Sigmoid colon (tissue), 6 donors: ENCODE measurements at regions not wholly inside any gene's neighbourhood (a gene's known extent, or its start where the extent isn't known, plus 50 kb on each side); places are given as distances from the start of the nearest gene placed in this dataset.

Source experiments
- DNase-seq: peaks from one replicate; pipeline ENCODE4 v3.0.0-alpha.2; 2019
- H3K27ac ChIP-seq, 4 donors: fragments of 200-600 bp; sonication (generic); one replicate each; pipeline ENCODE4 v1.5.1; 2016 to 2019; ENCODE audit warnings: mild to moderate bottlenecking in 1 of 4
- H3K27me3 ChIP-seq, 3 donors: fragments of 200-600 bp; sonication (generic); one replicate each; pipeline ENCODE4 v1.5.1; 2019; ENCODE audit warnings: mild to moderate bottlenecking in 1 of 3
- H3K36me3 ChIP-seq, 4 donors: fragments of 200-600 bp; sonication (generic); one replicate each; pipeline ENCODE4 v1.5.1; 2016 to 2019
- H3K4me1 ChIP-seq, 4 donors: fragments of 200-600 bp; sonication (generic); one replicate each; pipeline ENCODE4 v1.5.1; 2017 to 2019
- H3K4me3 ChIP-seq, 4 donors: fragments of 200-600 bp; sonication (generic); one replicate each; pipeline ENCODE4 v1.5.1; 2017 to 2019; ENCODE audit warnings: mild to moderate bottlenecking in 2 of 4, moderate library complexity in 1 of 4
- H3K9me3 ChIP-seq, 4 donors: fragments of 200-600 bp in 3 of 4; sonication (generic) in 3 of 4; one replicate each; pipeline versions ENCODE4 v1.5.1 to v1.6.1; 2013 to 2019
- EP300 ChIP-seq, 4 donors: sonication (generic); formaldehyde crosslinking; IDR thresholded peaks; one replicate each; pipeline ENCODE4 v1.6.1; 2017; ENCODE audit warnings: antibody characterized with exemption in 4 of 4
- POLR2A ChIP-seq, 2 donors: fragments of 450-650 bp; IDR thresholded peaks; one replicate each; pipeline ENCODE4 v1.6.1; 2016; ENCODE audit warnings: antibody characterized with exemption in 2 of 2, mild to moderate bottlenecking in 2 of 2, moderate library complexity in 2 of 2
- POLR2AphosphoS5 ChIP-seq, 4 donors: sonication (generic); formaldehyde crosslinking; IDR thresholded peaks; one replicate each; pipeline ENCODE4 v1.6.1; 2017; ENCODE audit warnings: antibody characterized with exemption in 4 of 4
- WGBS, 2 donors: extraction: QIAGEN DNeasy Blood & Tissue Kit; methylation state at CpG; one replicate each; pipeline ENCODE4 v1.1.7; 2013; 5-methylcytosine and 5-hydroxymethylcytosine counted together
- intact Hi-C: fragments of 100-400 bp; cut with DNase I; formaldehyde crosslinking; loops from one replicate; pipeline ENCODE4 v1.15.1; 2023
- TF ChIP-seq, protein P1 (sequence below), 4 experiments: fragments of 450-650 bp in 3 of 4; fragments of 200-600 bp in 1 of 4; IDR thresholded peaks; one replicate each; pipeline ENCODE4 v1.5.1; 2016 to 2019; ENCODE audit warnings: antibody characterized with exemption in 4 of 4, mild to moderate bottlenecking in 3 of 4, moderate library complexity in 2 of 4
- donor health status: healthy with polysubstance abuse.
- donor health status: healthy.

DNA sequence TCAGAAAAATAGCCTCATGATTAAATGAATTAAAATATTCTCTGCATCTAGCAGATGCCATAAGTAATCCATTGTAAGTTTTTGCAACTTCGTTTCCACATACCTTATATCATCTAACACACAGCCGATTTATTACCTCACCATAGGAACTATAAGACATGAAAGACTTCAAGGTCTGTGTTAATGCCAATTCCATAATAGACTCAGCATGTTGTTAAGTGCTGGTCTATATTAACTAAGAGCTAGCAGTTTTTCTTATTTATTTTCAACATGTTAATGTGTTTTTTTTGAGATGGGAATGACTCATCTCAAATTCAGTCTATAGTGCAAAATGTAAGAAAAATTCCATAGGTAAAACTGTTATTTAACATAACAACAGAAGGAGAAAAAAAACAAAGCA is 243.9 kb upstream of the GULP1 start:
- Histone ChIP-seq H3K9me3 (no peaks in the 10 kb centered on the region), H3K4me1 (no peaks in the 10 kb centered on the region), H3K27me3 (no peaks in the 10 kb centered on the region), H3K36me3 (no peaks in the 10 kb centered on the region), H3K4me3 (no peak overlapping the region), H3K27ac (no peak overlapping the region)
- WGBS, 2 donors: 65 to 79% methylated on average over 2 of the region's 2 CpGs
- TF ChIP-seq EP300 (IDR thresholded peaks at IDR 0.05) (no peak), POLR2AphosphoS5 (IDR thresholded peaks at IDR 0.05) (no peak), POLR2A (IDR thresholded peaks at IDR 0.05) (no peak)
- TF ChIP-seq, protein P1, sequence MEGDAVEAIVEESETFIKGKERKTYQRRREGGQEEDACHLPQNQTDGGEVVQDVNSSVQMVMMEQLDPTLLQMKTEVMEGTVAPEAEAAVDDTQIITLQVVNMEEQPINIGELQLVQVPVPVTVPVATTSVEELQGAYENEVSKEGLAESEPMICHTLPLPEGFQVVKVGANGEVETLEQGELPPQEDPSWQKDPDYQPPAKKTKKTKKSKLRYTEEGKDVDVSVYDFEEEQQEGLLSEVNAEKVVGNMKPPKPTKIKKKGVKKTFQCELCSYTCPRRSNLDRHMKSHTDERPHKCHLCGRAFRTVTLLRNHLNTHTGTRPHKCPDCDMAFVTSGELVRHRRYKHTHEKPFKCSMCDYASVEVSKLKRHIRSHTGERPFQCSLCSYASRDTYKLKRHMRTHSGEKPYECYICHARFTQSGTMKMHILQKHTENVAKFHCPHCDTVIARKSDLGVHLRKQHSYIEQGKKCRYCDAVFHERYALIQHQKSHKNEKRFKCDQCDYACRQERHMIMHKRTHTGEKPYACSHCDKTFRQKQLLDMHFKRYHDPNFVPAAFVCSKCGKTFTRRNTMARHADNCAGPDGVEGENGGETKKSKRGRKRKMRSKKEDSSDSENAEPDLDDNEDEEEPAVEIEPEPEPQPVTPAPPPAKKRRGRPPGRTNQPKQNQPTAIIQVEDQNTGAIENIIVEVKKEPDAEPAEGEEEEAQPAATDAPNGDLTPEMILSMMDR (IDR thresholded peaks at IDR 0.05): no peak
- intact Hi-C loops: no loop called here
- DNase-seq: no peak

- TF ChIP-seq EP300 (IDR thresholded peaks at IDR 0.05) (no peak), POLR2AphosphoS5 (IDR thresholded peaks at IDR 0.05) (no peak), POLR2A (IDR thresholded peaks at IDR 0.05) (no peak)
- TF ChIP-seq, protein P1 (IDR thresholded peaks at IDR 0.05): no peak
- H3K36me3 ChIP-seq: no peaks in the 10 kb centered on the region
- intact Hi-C loops: no loop called here
- H3K9me3 ChIP-seq: no peaks in the 10 kb centered on the region
- 25 to 67% methylated on average over 2 of the region's 2 CpGs for WGBS, 2 donors
- H3K27ac ChIP-seq: no peak overlapping the region
- H3K4me1 ChIP-seq: no peaks in the 10 kb centered on the region
- no peaks in the 10 kb centered on the region for H3K27me3 ChIP-seq
- DNase-seq: no peak
- H3K4me3 ChIP-seq: no peak overlapping the region
These were observed 240.9 kb upstream of the GULP1 start for GRCh38 chr2:188050726-188051125.

- H3K9me3 ChIP-seq: no peaks in the 10 kb centered on the region
- 97% methylated on average over 1 of the region's 1 CpG for WGBS, 2 donors
- H3K27me3 ChIP-seq: no peaks in the 10 kb centered on the region
- no peak overlapping the region for H3K27ac ChIP-seq
- no peak for DNase-seq
- H3K4me1 ChIP-seq: no peaks in the 10 kb centered on the region
- intact Hi-C loops: no loop called here
- no peak for TF ChIP-seq POLR2A (IDR thresholded peaks at IDR 0.05)
- TF ChIP-seq, protein P1 (IDR thresholded peaks at IDR 0.05): no peak
- no peak for TF ChIP-seq EP300 (IDR thresholded peaks at IDR 0.05)
- TF ChIP-seq POLR2AphosphoS5 (IDR thresholded peaks at IDR 0.05): no peak
- no peak overlapping the region for H3K4me3 ChIP-seq
- H3K36me3 ChIP-seq: no peaks in the 10 kb centered on the region
These were observed 240.0 kb upstream of the GULP1 start for GRCh38 chr2:188051706-188052105.

GRCh38 chr2:188065386-188065785 is 226.3 kb upstream of the GULP1 start:
- WGBS, 2 donors: 70 to 88% methylated on average over 6 of the region's 6 CpGs
- Histone ChIP-seq H3K9me3 (no peaks in the 10 kb centered on the region), H3K4me1 (no peaks in the 10 kb centered on the region), H3K27ac (no peak overlapping the region), H3K27me3 (no peaks in the 10 kb centered on the region), H3K36me3 (no peaks in the 10 kb centered on the region), H3K4me3 (no peak overlapping the region)
- no peak for DNase-seq
- TF ChIP-seq, protein P1 (IDR thresholded peaks at IDR 0.05): no peak
- TF ChIP-seq EP300 (IDR thresholded peaks at IDR 0.05): no peak
- no peak for TF ChIP-seq POLR2AphosphoS5 (IDR thresholded peaks at IDR 0.05)
- no peak for TF ChIP-seq POLR2A (IDR thresholded peaks at IDR 0.05)
- intact Hi-C loops: no loop called here

DNA sequence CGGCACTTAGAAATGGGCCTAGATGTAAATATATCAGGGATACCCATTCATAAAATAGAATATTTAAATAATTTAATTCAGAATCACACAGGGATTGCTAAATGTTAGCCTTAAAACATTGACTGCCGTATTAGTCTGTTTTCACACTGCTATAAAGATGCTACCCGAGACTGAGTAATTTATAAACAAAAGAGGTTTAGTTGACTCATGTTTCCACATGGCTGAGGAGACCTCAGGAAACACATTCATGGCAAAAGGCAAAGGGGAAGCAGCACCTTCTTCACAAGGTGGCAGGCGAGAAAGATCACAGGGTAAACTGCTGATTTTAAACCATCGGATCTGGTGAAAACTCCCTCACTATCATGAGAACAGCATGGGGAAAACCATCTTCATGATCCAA is 223.6 kb upstream of the GULP1 start:
- intact Hi-C loops: no loop called here

More for the DNA sequence above, 223.6 kb upstream of the GULP1 start:
- Histone ChIP-seq H3K27ac (no peak overlapping the region), H3K27me3 (no peaks in the 10 kb centered on the region), H3K4me3 (no peak overlapping the region), H3K36me3 (no peaks in the 10 kb centered on the region), H3K9me3 (no peaks in the 10 kb centered on the region), H3K4me1 (no peaks in the 10 kb centered on the region)
- DNase-seq: no peak
- TF ChIP-seq POLR2AphosphoS5 (IDR thresholded peaks at IDR 0.05) (no peak), EP300 (IDR thresholded peaks at IDR 0.05) (no peak), POLR2A (IDR thresholded peaks at IDR 0.05) (no peak)
- TF ChIP-seq, protein P1 (IDR thresholded peaks at IDR 0.05): no peak
- WGBS, 2 donors: 53 to 56% methylated on average over 5 of the region's 5 CpGs
